ENCODE measurements at regions not wholly inside any gene's neighbourhood (a gene's known extent, or its start where the extent isn't known, plus 50 kb on each side); places are given as distances from the start of the nearest gene placed in this dataset.

GRCh38 chr6:165847407-165848085 is 184.5 kb upstream of the PDE10A start:
- DNase-seq (ENCODE audit: low spot score) (no peak), ATAC-seq (ENCODE audit: low FRiP score) (peak; percentile 46)
- no peak for TF ChIP-seq CTCF (IDR thresholded peaks at IDR 0.05)

GRCh38 chr6:165846123-165846966 is 183.3 kb upstream of the PDE10A start:
- DNase-seq (ENCODE audit: low spot score): no peak
- no peak for TF ChIP-seq CTCF (IDR thresholded peaks at IDR 0.05)
- no peak for ATAC-seq (ENCODE audit: low FRiP score)

- ATAC-seq (ENCODE audit: low FRiP score): no peak
- no peak for TF ChIP-seq CTCF (IDR thresholded peaks at IDR 0.05)
- no peak for DNase-seq (ENCODE audit: low spot score)
These were observed 182.5 kb upstream of the PDE10A start for GRCh38 chr6:165845493-165845892.

DNA sequence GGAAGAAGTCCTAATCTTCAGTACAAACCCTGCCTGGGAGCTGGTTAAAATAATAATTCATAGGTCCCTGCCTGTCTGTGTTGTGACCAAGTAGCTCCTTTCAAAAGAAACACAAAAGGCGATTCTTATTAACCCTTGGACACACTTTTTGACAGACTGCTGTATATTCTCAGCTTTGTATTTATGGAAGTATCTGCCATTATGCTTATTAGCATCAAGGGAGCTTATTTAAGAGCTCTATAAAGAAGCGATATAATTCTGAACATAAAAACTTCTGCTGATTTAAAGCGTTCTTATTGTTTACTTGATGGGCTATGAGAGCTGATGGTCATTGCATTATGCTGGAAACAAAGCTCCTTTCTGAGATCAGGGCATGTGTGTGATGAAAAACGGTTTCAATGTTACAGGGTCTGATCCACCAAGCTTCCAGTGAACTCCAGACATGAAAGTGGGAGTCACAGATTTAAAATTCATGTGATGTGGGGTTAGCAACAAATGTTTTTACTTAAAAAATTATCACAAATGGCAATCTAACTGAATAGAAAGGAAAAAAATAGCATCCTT is 181.8 kb upstream of the PDE10A start:
- TF ChIP-seq CTCF (IDR thresholded peaks at IDR 0.05): no peak
- no peak for DNase-seq (ENCODE audit: low spot score)
- ATAC-seq (ENCODE audit: low FRiP score): no peak

GRCh38 chr6:165844232-165844631 is 181.2 kb upstream of the PDE10A start:
- no peak for TF ChIP-seq CTCF (IDR thresholded peaks at IDR 0.05)
- ATAC-seq (ENCODE audit: low FRiP score) (no peak), DNase-seq (ENCODE audit: low spot score) (no peak)

DNA sequence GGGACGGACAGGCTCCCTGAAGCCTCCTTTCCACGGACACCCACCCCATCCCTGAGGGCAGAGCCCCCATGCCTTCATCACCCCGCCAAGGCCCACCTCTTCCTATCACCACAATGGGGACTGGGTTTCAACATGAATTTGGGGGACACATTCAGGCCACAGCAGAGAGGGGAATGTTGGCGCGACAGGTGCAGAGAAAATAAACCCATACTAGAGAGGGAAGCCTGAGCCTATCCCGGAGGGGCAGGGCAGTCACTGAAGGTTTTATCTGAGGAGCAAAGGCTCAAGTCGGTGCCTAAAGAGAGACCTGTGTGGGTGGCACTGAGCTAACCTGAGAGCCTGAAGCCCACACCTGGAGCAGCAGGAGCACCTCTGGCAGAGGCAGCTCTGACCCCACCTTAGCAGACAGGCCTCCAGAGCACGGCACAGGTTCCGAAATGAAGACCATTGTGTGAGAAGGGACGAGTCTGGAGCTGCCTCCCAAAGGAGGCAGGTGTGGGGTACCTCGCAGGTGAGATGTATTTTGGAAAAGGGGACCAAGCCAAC is 180.6 kb upstream of the PDE10A start:
- no peak for DNase-seq (ENCODE audit: low spot score)
- no peak for ATAC-seq (ENCODE audit: low FRiP score)
- TF ChIP-seq CTCF (IDR thresholded peaks at IDR 0.05): no peak

Measured in omental fat pad (tissue), 3 donors.